Prostate gland (tissue), 2 donors: ENCODE measurements at regions not wholly inside any gene's neighbourhood (a gene's known extent, or its start where the extent isn't known, plus 50 kb on each side); places are given as distances from the start of the nearest gene placed in this dataset.

ENCODE experiments used
- DNase-seq: peaks from one replicate; pipeline ENCODE4 v3.0.0-alpha.2; 2019; ENCODE audit warnings: low spot score
- H3K27ac ChIP-seq, 2 donors: fragments of 200-600 bp; sonication (generic); 2 replicates each; pipeline ENCODE4 v1.5.1; 2017 to 2019
- H3K27me3 ChIP-seq: fragments of 200-600 bp; sonication (generic); replicated peaks from 2 replicates; pipeline ENCODE4 v1.5.1; 2019; ENCODE audit not compliant: insufficient read depth
- H3K36me3 ChIP-seq, 2 donors: fragments of 200-600 bp; sonication (generic); 1 replicate in 1 of 2; 2 replicates in 1 of 2; pipeline versions ENCODE4 v1.5.1 to v1.8.1; 2017 to 2019
- H3K4me1 ChIP-seq: fragments of 200-600 bp; sonication (generic); replicated peaks from 2 replicates; pipeline ENCODE4 v1.5.1; 2019
- H3K4me3 ChIP-seq, 2 donors: fragments of 200-600 bp; sonication (generic); 2 replicates each; pipeline ENCODE4 v1.5.1; 2017 to 2019
- H3K9me3 ChIP-seq: fragments of 200-600 bp; sonication (generic); 2 replicates; pipeline ENCODE4 v1.5.1; 2017
- CTCF ChIP-seq, 4 experiments: fragments of 200-600 bp in 2 of 4; fragments of 450-650 bp in 2 of 4; sonication (generic) in 2 of 4; IDR thresholded peaks; 1 replicate in 3 of 4; 2 replicates in 1 of 4; pipeline ENCODE4 v1.5.1; 2016 to 2019; ENCODE audit warnings: antibody characterized with exemption in 4 of 4, mild to moderate bottlenecking in 2 of 4, moderate library complexity in 2 of 4
- POLR2A ChIP-seq: fragments of 450-650 bp; IDR thresholded peaks from one replicate; pipeline ENCODE4 v1.6.1; 2016; ENCODE audit warnings: antibody characterized with exemption, mild to moderate bottlenecking
- POLR2AphosphoS5 ChIP-seq: sonication (generic); formaldehyde crosslinking; IDR thresholded peaks from one replicate; pipeline ENCODE4 v1.6.1; 2017; ENCODE audit warnings: antibody characterized with exemption
- WGBS: methylation state at CpG from one replicate; pipeline ENCODE4 v1.1.5; 2018; 5-methylcytosine and 5-hydroxymethylcytosine counted together
- intact Hi-C: fragments of 100-400 bp; cut with DNase I; formaldehyde crosslinking; loops from one replicate; pipeline ENCODE4 v1.14.2; 2022

GRCh38 chr2:45337481-45337880 lies 273.6 kb downstream of the SRBD1 start:
- H3K9me3 ChIP-seq: no peaks in the 10 kb centered on the region
- no peaks in the 10 kb centered on the region for H3K36me3 ChIP-seq
- H3K27ac ChIP-seq: no peak overlapping the region
- H3K27me3 ChIP-seq: no peaks in the 10 kb centered on the region
- no peaks in the 10 kb centered on the region for H3K4me1 ChIP-seq
- 89% methylated on average over 3 of the region's 3 CpGs for WGBS
- no peak for DNase-seq
- TF ChIP-seq CTCF (IDR thresholded peaks at IDR 0.05) (no peak), POLR2AphosphoS5 (no peak), POLR2A (no peak)
- intact Hi-C loops: no loop called here
- no peak overlapping the region for H3K4me3 ChIP-seq

- no peak overlapping the region for H3K4me3 ChIP-seq
- 95% methylated on average over 17 of the region's 17 CpGs for WGBS
- no peaks in the 10 kb centered on the region for H3K27me3 ChIP-seq
- intact Hi-C loops: no loop called here
- TF ChIP-seq POLR2AphosphoS5 (no peak), POLR2A (no peak), CTCF (IDR thresholded peaks at IDR 0.05) (no peak)
- no peaks in the 10 kb centered on the region for H3K9me3 ChIP-seq
- H3K27ac ChIP-seq: no peak overlapping the region
- H3K4me1 ChIP-seq: peaks cover 5% of the 10 kb centered on the region
- DNase-seq: no peak
- no peaks in the 10 kb centered on the region for H3K36me3 ChIP-seq
Observed at GRCh38 chr2:45334205-45334604, 276.9 kb downstream of the SRBD1 start.

- intact Hi-C loops: no loop called here
- Histone ChIP-seq H3K9me3 (no peaks in the 10 kb centered on the region), H3K4me1 (peaks cover 5% of the 10 kb centered on the region), H3K27ac (no peak overlapping the region), H3K27me3 (no peaks in the 10 kb centered on the region), H3K4me3 (no peak overlapping the region), H3K36me3 (no peaks in the 10 kb centered on the region)
- no peak for DNase-seq
- TF ChIP-seq POLR2A: no peak
- TF ChIP-seq POLR2AphosphoS5: no peak
- no peak for TF ChIP-seq CTCF (IDR thresholded peaks at IDR 0.05)
- 96% methylated on average over 1 of the region's 1 CpG for WGBS
Observed at GRCh38 chr2:45332567-45332966, 278.5 kb downstream of the SRBD1 start.

GRCh38 chr2:45332094-45332493 lies 279.0 kb downstream of the SRBD1 start:
- no peak overlapping the region for H3K4me3 ChIP-seq
- no peaks in the 10 kb centered on the region for H3K36me3 ChIP-seq
- intact Hi-C loops: no loop called here
- H3K27me3 ChIP-seq: no peaks in the 10 kb centered on the region
- DNase-seq: no peak
- H3K9me3 ChIP-seq: no peaks in the 10 kb centered on the region
- TF ChIP-seq POLR2AphosphoS5 (no peak), CTCF (IDR thresholded peaks at IDR 0.05) (no peak), POLR2A (no peak)
- H3K27ac ChIP-seq: no peak overlapping the region
- peaks cover 5% of the 10 kb centered on the region for H3K4me1 ChIP-seq

GRCh38 chr2:45331410-45331786 lies 279.7 kb downstream of the SRBD1 start:
- WGBS: 50% methylated on average over 7 of the region's 7 CpGs
- Histone ChIP-seq H3K4me1 (peaks cover 5% of the 10 kb centered on the region), H3K9me3 (no peaks in the 10 kb centered on the region), H3K27me3 (no peaks in the 10 kb centered on the region), H3K27ac (no peak overlapping the region), H3K4me3 (no peak overlapping the region), H3K36me3 (no peaks in the 10 kb centered on the region)
- TF ChIP-seq CTCF (IDR thresholded peaks at IDR 0.05) (no peak), POLR2AphosphoS5 (no peak), POLR2A (no peak)
- intact Hi-C loops: no loop called here
- DNase-seq: no peak
